SH-SY5Y (cell line): ENCODE measurements at regions not wholly inside any gene's neighbourhood (a gene's known extent, or its start where the extent isn't known, plus 50 kb on each side); places are given as distances from the start of the nearest gene placed in this dataset.

Source experiments
- GATA2 ChIP-seq: IDR thresholded peaks from 2 replicates; pipeline ENCODE4 v1.6.1; 2011; ENCODE audit warnings: mild to moderate bottlenecking, low read depth, low read length
- GATA3 ChIP-seq: IDR thresholded peaks from 2 replicates; pipeline ENCODE4 v1.6.1; 2011; ENCODE audit warnings: low read depth, mild to moderate bottlenecking, low read length, moderate library complexity

DNA sequence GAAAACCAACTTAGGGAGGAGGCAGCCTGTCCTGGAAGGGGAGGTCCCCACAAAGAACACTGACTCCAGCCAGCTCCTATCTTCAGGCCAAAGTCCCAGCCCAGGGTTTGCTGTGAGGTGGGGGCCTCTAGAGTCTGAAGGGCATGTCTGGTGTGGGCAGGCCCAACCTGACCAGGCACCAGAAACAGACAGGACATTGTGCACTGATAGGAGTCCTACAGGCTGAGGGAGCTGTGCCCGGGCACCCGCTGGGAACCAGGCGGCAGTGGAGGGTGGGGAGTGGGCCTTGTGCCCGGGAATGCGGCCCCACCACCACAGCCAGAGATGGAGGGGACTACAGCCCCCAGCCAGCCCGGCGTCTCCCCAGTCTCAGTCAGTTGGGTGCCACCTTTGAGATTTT lies 161.4 kb downstream of the WNT7A start:
- TF ChIP-seq GATA2: no peak
- TF ChIP-seq GATA3: no peak

DNA sequence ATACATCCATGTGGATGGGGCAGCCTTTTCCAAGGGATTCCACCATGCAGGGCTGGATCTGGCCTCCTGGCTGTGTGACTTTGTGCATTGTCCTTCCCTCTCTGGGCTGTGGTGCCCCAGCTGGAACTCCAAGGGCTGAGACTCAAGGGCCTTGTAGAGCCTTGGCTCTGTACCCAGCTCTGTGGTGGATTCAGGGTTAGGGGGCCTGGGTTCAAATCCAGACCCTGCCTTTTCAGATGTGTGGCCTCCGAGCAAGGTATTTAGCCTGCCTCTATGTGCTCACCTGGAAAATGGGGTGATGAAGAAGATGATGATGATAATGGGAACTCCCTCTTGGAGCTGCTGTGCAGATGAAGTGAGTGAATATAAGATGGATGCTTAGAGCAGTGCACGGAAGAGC lies 161.9 kb downstream of the WNT7A start:
- TF ChIP-seq GATA2 (no peak), GATA3 (no peak)

DNA sequence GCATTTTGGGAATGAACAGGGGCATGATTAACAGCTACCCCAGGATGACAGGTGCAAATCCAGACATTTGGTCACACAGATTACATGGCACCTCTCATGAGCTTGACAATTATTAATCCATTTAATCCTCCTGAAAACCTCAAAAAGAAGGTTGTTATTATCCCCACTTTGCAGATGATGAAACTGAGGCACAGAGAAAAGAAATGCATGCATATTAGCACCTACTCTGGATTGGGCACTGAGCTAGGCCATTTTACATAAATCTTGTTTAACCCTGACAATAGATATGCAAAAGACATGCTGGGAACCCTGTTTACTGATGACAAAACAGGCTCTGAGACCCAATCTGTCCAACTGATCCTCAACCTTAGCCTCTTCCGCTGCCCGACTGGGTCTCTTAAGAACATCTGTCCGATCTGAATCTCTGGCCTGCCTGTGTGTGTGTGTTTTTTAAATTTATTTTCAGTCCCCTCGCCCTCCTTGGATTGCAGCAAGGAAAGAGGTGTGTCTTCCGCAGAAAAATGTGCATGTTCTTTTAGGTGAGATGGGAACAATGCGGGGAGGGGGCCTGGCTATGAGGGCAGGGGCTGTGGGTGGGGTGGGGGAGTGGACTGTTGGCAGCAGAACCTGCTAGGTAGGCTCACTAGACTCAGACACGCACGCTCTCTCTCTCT lies 162.5 kb downstream of the WNT7A start:
- TF ChIP-seq GATA2 (no peak), GATA3 (no peak)

DNA sequence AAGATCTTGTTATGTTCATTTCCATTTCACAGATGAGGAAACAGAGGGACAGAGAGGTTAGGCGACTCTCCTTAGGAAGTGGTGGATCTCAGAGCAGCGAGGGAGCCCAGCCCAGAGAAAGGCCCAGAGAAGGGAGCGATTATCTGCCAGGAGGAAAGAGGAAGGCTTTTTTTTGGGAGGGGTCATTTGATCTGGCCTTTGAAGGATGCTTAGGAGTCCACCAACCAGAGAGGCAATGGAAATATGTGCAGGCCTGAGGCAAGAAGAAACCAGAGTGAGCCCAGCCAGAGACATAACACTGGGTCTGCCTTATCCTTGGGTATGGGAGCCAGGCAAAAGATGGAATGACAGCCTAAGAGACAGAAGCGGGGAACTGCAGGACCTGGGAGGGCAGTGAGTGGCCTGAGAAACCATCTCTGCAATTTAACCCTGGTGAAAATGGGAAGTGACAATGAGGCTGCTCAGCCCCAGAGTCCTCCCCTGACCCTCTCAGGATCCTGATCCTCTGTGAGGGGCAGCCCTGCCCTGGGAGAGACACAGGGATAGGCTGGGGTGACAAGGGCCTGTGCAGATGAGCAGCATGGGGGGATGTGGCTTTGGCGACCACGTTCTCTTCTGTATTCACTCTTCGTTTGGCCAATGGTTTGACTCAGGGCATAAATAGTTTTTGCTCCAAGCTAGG lies 163.2 kb downstream of the WNT7A start:
- TF ChIP-seq GATA2 (no peak), GATA3 (no peak)

DNA sequence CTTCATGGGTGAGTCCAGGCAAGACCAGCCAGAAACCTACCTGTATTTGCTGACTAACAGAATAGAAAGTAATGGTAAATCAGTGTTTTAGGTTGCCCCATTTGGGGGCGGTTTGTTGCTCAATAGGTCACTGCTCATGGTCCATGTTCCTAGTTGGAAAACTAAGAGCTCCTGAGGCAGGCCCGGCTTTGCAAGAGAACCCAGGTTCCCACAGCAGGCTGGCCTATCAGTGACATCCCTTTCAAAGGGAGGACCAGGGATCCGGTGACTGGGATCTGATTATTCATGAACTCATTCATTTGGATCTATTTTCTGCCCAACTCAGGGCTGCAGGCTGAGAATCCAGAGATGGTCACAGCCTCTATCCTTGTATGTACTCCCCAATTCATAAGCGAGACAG lies 163.9 kb downstream of the WNT7A start:
- TF ChIP-seq GATA2: no peak
- no peak for TF ChIP-seq GATA3

DNA sequence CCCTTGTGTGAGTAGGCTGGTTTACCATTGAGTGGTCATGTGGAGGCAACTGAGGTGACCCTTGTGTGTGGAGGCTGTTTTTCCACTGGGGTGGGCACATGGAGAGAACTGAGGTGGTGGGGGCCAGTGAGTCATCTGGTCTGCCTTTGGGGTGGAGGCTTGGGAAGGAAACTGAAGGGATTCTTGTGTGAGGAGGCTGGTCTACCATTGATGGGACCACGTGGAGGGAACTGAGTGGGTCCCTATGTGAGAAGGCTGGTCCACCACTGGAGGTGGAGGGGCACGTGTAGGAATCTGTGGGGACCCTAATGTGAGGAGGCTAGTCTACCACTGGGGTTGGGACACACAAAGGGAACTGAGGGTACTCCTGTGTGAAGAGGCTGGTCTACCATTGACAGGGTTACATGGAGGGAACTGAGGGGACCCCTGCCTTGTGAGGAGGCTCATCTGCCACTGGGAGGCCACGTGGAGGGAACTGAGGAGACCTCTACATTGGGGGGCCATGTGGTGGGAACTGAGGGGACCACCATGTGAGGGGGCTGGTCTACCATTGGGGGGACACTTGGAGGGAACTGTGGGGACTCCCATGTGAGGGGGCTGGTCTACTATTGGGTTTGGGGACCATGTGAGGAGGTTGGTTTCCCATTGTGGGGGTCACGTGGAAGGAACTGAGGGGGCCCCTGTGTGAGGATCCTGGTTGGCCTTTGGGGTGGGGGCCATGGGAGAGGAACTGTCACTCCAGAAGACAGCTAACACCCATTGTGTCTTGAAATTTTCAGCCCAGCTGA lies 164.5 kb downstream of the WNT7A start:
- TF ChIP-seq GATA3: no peak
- no peak for TF ChIP-seq GATA2

DNA sequence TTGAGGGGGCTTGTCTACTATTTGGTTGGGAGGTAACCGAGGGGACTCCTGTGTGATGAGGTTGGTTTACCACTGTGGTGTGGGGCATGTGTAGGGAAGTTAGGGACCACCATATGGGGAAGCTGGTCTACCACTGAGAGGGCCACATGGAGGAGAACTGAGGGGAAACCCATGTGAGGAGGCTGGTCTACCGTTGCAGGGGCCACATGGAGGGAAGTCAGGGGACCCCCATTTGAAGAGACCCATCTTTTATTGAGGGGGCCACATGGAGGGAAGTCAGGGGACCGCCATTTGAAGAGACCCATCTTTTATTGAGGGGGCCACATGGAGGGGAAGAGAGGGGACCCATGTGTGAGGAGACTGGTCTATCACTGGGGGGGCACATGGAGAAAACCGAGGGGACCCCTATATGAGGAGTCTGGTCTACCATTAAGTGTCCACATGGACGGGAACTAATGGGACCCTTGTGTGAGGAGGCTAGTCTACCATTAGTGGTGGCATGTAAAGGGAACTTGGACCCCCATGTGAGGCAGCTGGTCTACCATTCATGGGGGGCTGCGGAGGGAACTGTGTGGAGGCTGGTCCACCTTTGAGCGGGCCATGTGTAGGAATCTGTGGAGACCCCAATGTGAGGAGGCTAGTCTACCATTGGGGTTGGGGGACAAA lies 165.5 kb downstream of the FBLN2 start:
- TF ChIP-seq GATA2 (no peak), GATA3 (no peak)

DNA sequence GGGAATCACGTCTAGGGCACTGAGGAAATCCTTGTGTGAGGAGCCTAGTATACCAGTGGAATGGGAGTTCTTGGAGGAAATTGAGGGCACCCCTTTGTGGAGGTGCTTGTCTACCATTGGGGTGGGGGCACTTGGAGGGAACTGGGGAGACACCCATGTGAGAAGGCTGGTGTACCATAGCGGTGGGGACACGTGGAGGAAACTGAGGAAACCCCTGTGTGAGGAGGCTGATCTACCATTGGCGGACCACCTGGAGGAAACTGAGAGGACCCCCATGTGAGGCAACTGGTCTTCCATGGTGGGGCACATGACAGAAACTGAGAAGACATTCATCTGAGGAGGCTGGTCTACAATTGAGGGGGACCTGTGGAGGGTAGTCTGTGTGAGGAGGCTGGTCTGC lies 164.5 kb downstream of the FBLN2 start:
- TF ChIP-seq GATA3: no peak
- no peak for TF ChIP-seq GATA2

DNA sequence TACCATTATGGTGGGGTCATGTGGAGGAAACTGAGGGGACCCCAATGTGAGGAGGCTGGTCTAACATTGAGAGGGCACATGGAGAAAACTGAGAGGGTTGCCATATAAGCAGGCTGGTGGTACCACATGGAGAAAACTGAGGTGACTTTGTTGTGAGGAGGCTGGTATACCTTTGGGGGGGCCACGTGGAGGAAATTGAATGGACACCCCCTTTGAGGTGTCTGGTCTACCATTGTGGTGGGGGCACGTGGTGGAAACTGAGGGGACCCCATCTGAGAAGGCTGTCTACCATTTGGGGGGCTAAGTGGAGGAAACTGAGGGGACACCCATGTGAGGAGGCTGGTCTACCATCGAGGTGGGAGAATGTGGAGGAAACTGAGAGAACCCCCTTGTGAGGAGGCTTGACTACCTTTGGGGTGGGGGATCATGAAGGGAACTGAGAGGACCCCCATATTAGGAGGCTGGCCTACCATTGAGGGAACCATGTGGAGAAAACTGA lies 163.8 kb downstream of the FBLN2 start:
- TF ChIP-seq GATA2 (no peak), GATA3 (no peak)

DNA sequence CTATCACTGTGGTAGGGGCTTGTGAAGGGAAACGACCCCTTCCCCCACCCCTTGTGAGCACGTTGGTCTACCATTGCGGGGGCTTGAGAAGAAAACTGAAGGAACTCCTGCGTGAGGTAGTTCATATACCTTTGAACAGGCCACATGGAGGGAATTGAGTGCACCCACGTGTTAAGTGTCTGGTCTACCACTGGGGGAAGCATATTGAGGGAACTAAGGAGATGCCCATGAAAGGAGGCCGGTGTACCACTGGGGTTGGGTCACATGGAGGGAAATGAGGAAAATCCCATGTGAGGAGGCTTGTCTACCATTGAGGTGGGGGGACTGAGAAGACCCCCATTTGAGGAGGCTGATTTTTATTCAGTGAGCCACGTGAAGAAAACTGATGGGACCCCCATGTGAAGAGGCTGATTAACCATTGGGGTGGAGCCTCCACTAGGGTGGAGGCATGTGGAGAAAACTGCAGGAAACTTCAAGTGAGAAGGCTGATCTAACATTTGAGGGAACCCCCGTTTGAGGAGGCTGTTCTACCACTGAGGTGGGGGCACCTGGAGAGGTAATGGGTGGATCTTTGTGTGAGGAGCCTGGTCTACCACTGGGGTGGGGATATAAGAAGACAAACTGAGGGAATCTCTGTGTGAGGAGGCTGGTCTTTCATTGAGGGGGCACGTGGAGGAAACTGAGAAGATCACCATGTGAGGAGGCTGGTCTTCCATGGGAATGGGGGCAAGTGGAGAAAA lies 163.2 kb downstream of the FBLN2 start:
- TF ChIP-seq GATA3 (no peak), GATA2 (no peak)

DNA sequence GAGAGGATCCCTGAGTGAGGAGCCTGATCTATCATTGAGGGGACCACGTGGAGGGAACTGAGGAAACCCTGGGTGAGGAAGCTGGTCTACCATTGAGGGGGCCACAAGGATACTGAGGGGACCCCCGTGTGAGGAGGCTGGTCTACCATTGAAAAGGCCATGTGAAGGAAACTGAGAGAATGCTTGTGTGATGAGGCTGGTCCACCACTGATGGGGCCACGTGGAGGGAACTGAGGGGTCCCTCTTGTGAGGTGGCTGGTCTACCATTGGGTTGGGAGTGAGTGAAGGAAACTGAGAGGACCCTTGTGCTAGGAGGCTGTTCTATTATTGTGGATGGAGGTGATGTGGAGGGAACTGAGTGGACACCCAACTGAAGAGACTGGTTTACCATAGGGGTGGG lies 161.3 kb downstream of the FBLN2 start:
- TF ChIP-seq GATA2 (no peak), GATA3 (no peak)

DNA sequence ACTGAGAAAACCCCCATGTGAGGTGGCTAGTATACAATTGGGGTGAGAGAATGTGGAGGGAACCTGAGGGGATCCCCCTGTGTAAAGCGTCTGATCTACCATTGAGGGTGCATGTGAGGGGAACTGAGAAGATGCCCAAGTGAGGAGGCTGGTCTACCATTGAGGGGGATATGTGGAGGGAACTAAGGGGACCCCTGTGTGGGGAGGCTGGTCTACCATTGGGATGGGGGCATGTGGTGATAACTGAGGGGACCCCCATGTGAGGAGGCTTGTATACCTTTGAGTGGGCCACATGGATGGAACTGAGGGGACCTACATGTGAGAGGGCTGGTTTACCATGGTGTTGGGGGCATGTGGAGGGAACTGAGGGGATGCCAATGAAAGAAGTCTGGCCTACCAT lies 160.8 kb downstream of the FBLN2 start:
- TF ChIP-seq GATA3 (no peak), GATA2 (no peak)

DNA sequence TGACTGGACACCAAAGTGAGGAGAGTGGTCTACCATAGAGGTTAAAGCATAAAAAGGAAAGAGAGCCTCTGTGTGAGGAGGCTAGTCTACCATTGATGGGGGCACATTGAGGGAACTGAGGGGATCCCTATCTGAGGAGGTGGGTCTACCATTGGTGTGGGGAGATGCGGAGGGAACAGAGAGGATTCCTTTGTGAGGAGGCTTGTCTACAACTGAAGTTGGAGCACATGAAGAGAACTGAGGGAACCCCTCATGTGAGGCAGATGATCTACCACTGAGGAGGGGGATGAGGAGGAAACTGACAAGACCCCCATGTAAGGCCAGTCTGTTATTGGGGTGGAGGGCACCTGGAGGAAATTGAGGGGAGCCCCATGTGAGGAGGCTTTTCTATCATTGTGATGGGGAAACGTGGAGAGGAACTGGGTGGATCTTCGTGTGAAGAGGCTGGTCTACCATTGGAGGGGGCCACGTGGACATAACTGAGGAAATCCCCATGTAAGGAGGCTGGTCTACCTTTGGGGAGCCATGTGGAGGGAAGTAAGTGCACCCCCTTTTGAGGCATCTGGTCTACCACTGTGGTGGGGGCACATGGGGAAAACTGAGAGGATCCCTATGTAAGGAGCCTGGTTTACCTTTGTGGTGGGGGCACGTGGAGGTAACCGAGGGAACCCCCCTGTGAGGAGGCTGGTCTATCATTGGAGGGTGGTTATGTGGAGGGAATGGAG lies 160.1 kb downstream of the FBLN2 start:
- TF ChIP-seq GATA3 (no peak), GATA2 (no peak)

DNA sequence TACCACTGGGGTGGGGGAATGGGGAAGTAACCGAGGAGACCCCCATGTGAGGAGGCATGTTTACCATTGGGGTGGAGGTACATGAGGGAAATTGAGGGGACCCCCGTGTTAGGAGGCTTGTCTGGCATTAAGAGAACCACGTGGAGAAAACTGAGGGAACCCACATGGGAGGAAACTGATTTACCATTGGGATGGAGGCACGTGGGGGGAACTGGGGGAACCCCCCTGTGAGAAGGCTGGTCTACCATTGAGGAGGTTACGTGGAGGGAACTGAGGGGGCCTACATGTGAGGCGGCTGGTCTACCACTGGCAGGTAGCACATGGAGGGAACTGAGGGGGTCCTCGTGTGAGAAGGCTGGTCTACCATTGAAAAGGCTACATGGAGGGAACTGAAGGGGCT lies 159.4 kb downstream of the FBLN2 start:
- TF ChIP-seq GATA3 (no peak), GATA2 (no peak)
